H9 (cell line): ENCODE measurements at regions not wholly inside any gene's neighbourhood (a gene's known extent, or its start where the extent isn't known, plus 50 kb on each side); places are given as distances from the start of the nearest gene placed in this dataset.

ENCODE experiments used
- DNase-seq: peaks from one replicate; pipeline ENCODE4 v3.0.0-alpha.2; 2017
- H2AFZ ChIP-seq: one replicate; pipeline ENCODE4 v1.6.1; 2013; ENCODE audit warnings: mild to moderate bottlenecking, low read length, control low read depth, moderate library complexity
- H2AK5ac ChIP-seq: 2 replicates; pipeline ENCODE4 v1.6.1; 2013; ENCODE audit warnings: low read length, control low read depth, mixed read lengths; ENCODE audit not compliant: insufficient read length
- H2BK120ac ChIP-seq: one replicate; pipeline ENCODE4 v1.6.1; 2013; ENCODE audit warnings: low read depth, mild to moderate bottlenecking, low read length, control low read depth, inconsistent platforms; ENCODE audit not compliant: poor library complexity, severe bottlenecking
- H2BK12ac ChIP-seq: 2 replicates; pipeline ENCODE4 v1.6.1; 2013; ENCODE audit warnings: low read length, control low read depth, mixed read lengths, low read depth; ENCODE audit not compliant: insufficient read length
- H2BK15ac ChIP-seq: 2 replicates; pipeline ENCODE4 v1.6.1; 2013; ENCODE audit warnings: low read depth, low read length, control low read depth
- H2BK20ac ChIP-seq: one replicate; pipeline ENCODE4 v1.6.1; 2013; ENCODE audit warnings: low read depth, mild to moderate bottlenecking, low read length, control low read depth, inconsistent platforms; ENCODE audit not compliant: poor library complexity, severe bottlenecking
- H2BK5ac ChIP-seq: 2 replicates; pipeline ENCODE4 v1.6.1; 2013; ENCODE audit warnings: low read length, control low read depth, mixed read lengths; ENCODE audit not compliant: insufficient read length
- H3K14ac ChIP-seq: 2 replicates; pipeline ENCODE4 v1.6.1; 2013; ENCODE audit warnings: low read length, control low read depth; ENCODE audit not compliant: insufficient read depth
- H3K18ac ChIP-seq: 2 replicates; pipeline ENCODE4 v1.6.1; 2013; ENCODE audit warnings: low read depth, mild to moderate bottlenecking, mixed read lengths, low read length, control low read depth; ENCODE audit not compliant: insufficient read length
- H3K23ac ChIP-seq: 2 replicates; pipeline ENCODE4 v1.6.1; 2013; ENCODE audit warnings: low read length, control low read depth, mixed read lengths, low read depth; ENCODE audit not compliant: insufficient read length
- H3K23me2 ChIP-seq: 2 replicates; pipeline ENCODE4 v1.6.1; 2013; ENCODE audit warnings: low read depth, mild to moderate bottlenecking, mixed read lengths, low read length, control low read depth; ENCODE audit not compliant: insufficient read length, poor library complexity, severe bottlenecking
- H3K27ac ChIP-seq: 2 replicates; pipeline ENCODE4 v1.5.1; 2013; ENCODE audit warnings: low read length, control low read depth, mixed read lengths, low read depth; ENCODE audit not compliant: insufficient read length
- H3K27me3 ChIP-seq: 2 replicates; pipeline ENCODE4 v1.6.1; 2013; ENCODE audit warnings: low read length, control low read depth, inconsistent platforms; ENCODE audit not compliant: insufficient read depth
- H3K4ac ChIP-seq: 2 replicates; pipeline ENCODE4 v1.6.1; 2013; ENCODE audit warnings: low read depth, mild to moderate bottlenecking, control low read depth, inconsistent platforms, low read length, moderate library complexity
- H3K4me1 ChIP-seq: 2 replicates; pipeline ENCODE4 v1.6.1; 2013; ENCODE audit warnings: low read length, control low read depth, inconsistent platforms; ENCODE audit not compliant: insufficient read depth
- H3K4me2 ChIP-seq: 2 replicates; pipeline ENCODE4 v1.6.1; 2013; ENCODE audit warnings: low read length, control low read depth, mixed read lengths; ENCODE audit not compliant: insufficient read length, insufficient read depth
- H3K56ac ChIP-seq: 2 replicates; pipeline ENCODE4 v1.6.1; 2013; ENCODE audit warnings: low read depth, mild to moderate bottlenecking, mixed read lengths, low read length, control low read depth; ENCODE audit not compliant: insufficient read length
- H3K79me1 ChIP-seq: 2 replicates; pipeline ENCODE4 v1.6.1; 2013; ENCODE audit warnings: low read depth, mild to moderate bottlenecking, moderate library complexity, low read length, control low read depth, inconsistent platforms; ENCODE audit not compliant: insufficient read depth, poor library complexity, severe bottlenecking
- H3K79me2 ChIP-seq: 2 replicates; pipeline ENCODE4 v1.6.1; 2013; ENCODE audit warnings: low read length, control low read depth, inconsistent platforms; ENCODE audit not compliant: insufficient read depth
- H3K9ac ChIP-seq: 2 replicates; pipeline ENCODE4 v1.6.1; 2013; ENCODE audit warnings: low read length, control low read depth, mixed read lengths; ENCODE audit not compliant: insufficient read length; ENCODE audit errors: extremely low read depth
- H3K9me3 ChIP-seq: one replicate; pipeline ENCODE4 v1.6.1; 2013; ENCODE audit warnings: low read depth, low read length, inconsistent platforms; ENCODE audit not compliant: control insufficient read depth
- H3T11ph ChIP-seq: one replicate; pipeline ENCODE4 v1.6.1; 2013; ENCODE audit warnings: mild to moderate bottlenecking, low read length, control low read depth, inconsistent platforms
- H4K20me1 ChIP-seq: one replicate; pipeline ENCODE4 v1.6.1; 2013; ENCODE audit not compliant: control insufficient read depth, insufficient read length, insufficient read depth
- H4K5ac ChIP-seq: 2 replicates; pipeline ENCODE4 v1.6.1; 2013; ENCODE audit warnings: low read depth, mild to moderate bottlenecking, mixed read lengths, low read length, control low read depth; ENCODE audit not compliant: insufficient read length
- H4K8ac ChIP-seq: replicated peaks from 2 replicates; pipeline ENCODE4 v1.6.1; 2013; ENCODE audit warnings: low read length, control low read depth, mixed read lengths, low read depth; ENCODE audit not compliant: insufficient read length
- H4K91ac ChIP-seq: 2 replicates; pipeline ENCODE4 v1.6.1; 2013; ENCODE audit warnings: low read depth, mild to moderate bottlenecking, moderate library complexity, mixed read lengths, low read length, control low read depth; ENCODE audit not compliant: insufficient read length
- H3K27ac Mint-ChIP-seq, 3 experiments: 2 replicates in 2 of 3; 3 replicates in 1 of 3; pipeline ENCODE4 v1.8.0; 2020 to 2021; ENCODE audit warnings: mixed read lengths in 3 of 3, mild to moderate bottlenecking in 1 of 3, moderate library complexity in 1 of 3
- H3K27me3 Mint-ChIP-seq: 2 replicates; pipeline ENCODE4 v1.8.0; 2021; ENCODE audit warnings: low read depth, mild to moderate bottlenecking, moderate library complexity, mixed read lengths
- H3K36me3 Mint-ChIP-seq, 3 experiments: 2 replicates in 2 of 3; 3 replicates in 1 of 3; pipeline ENCODE4 v1.8.0; 2020 to 2021; ENCODE audit warnings: low read depth in 3 of 3, mixed read lengths in 3 of 3; ENCODE audit not compliant: insufficient read depth in 1 of 3
- H3K4me1 Mint-ChIP-seq, 2 experiments: 2 replicates each; pipeline ENCODE4 v1.8.0; 2020; ENCODE audit warnings: mixed read lengths in 2 of 2
- H3K4me3 Mint-ChIP-seq, 2 experiments: 2 replicates in 1 of 2; 3 replicates in 1 of 2; pipeline ENCODE4 v1.8.0; 2020 to 2021; ENCODE audit warnings: mild to moderate bottlenecking in 2 of 2, mixed read lengths in 2 of 2, moderate library complexity in 1 of 2
- H3K9me3 Mint-ChIP-seq, 2 experiments: 2 replicates in 1 of 2; 3 replicates in 1 of 2; pipeline ENCODE4 v1.8.0; 2020; ENCODE audit warnings: mild to moderate bottlenecking in 2 of 2, mixed read lengths in 2 of 2, moderate library complexity in 1 of 2
- CTCF ChIP-seq: fragments of 200-600 bp; sonication (generic); conservative IDR thresholded peaks from 3 replicates; pipeline ENCODE4 v1.8.0; 2021; ENCODE audit warnings: antibody characterized with exemption, mild to moderate bottlenecking
- WGBS: extraction: QIAGEN DNeasy Blood & Tissue Kit; methylation state at CpG from one replicate; pipeline ENCODE4 v1.1.7; 2013; ENCODE audit warnings: missing lambda C conversion rate, low lambda C conversion rate, mixed read lengths; ENCODE audit not compliant: insufficient read length; ENCODE audit errors: extremely low coverage; 5-methylcytosine and 5-hydroxymethylcytosine counted together

- Histone ChIP-seq H3K27ac (no peak overlapping the region), H3K4me1 (no peaks in the 10 kb centered on the region), H4K8ac (no peak overlapping the region), H2AK5ac (no peak overlapping the region), H3K23ac (no peak overlapping the region), H3T11ph (no peak overlapping the region), H2BK20ac (no peak overlapping the region), H3K23me2 (no peaks in the 10 kb centered on the region), H4K20me1 (no peaks in the 10 kb centered on the region), H2BK5ac (no peak overlapping the region), H2BK15ac (no peak overlapping the region), H2BK12ac (no peak overlapping the region), H4K91ac (no peak overlapping the region), H3K4ac (no peak overlapping the region), H3K4me2 (no peak overlapping the region), H3K79me1 (no peaks in the 10 kb centered on the region), H3K27me3 (no peaks in the 10 kb centered on the region), H2AFZ (no peak overlapping the region), H3K14ac (no peak overlapping the region), H3K56ac (no peak overlapping the region), H3K9me3 (no peaks in the 10 kb centered on the region), H3K9ac (no peak overlapping the region), H2BK120ac (no peak overlapping the region), H3K79me2 (no peaks in the 10 kb centered on the region), H3K18ac (no peak overlapping the region), H4K5ac (no peak overlapping the region)
- H3K4me3 Mint-ChIP-seq, result no peak overlapping the region
- no peak overlapping the region for H3K27ac Mint-ChIP-seq
- H3K9me3 Mint-ChIP-seq, result peaks cover 3 to 5% of the 10 kb centered on the region in 2 experiments; a peak in 2 of 5 replicates
- no peaks in the 10 kb centered on the region for H3K27me3 Mint-ChIP-seq
- no peaks in the 10 kb centered on the region; a peak in 1 of 7 replicates for H3K36me3 Mint-ChIP-seq
- no peak for TF ChIP-seq CTCF
- no peak for DNase-seq
- peaks cover 12 to 13% of the 10 kb centered on the region in 2 experiments for H3K4me1 Mint-ChIP-seq
- no CpG with 5 or more reads among the region's 2 CpGs for whole genome bisulfite sequencing
Measured at GRCh38 chr1:219526074-219526473, 86.8 kb downstream of the ZC3H11B start.
